GM18867 (cell line): ENCODE measurements at regions not wholly inside any gene's neighbourhood (a gene's known extent, or its start where the extent isn't known, plus 50 kb on each side); places are given as distances from the start of the nearest gene placed in this dataset.

Experiments
- ATAC-seq: cut with Tn5 transposase; IDR thresholded peaks from one replicate; pipeline ENCODE4 v1.9.1; 2021; ENCODE audit warnings: mild to moderate bottlenecking, moderate library complexity; ENCODE audit not compliant: unreplicated experiment

DNA sequence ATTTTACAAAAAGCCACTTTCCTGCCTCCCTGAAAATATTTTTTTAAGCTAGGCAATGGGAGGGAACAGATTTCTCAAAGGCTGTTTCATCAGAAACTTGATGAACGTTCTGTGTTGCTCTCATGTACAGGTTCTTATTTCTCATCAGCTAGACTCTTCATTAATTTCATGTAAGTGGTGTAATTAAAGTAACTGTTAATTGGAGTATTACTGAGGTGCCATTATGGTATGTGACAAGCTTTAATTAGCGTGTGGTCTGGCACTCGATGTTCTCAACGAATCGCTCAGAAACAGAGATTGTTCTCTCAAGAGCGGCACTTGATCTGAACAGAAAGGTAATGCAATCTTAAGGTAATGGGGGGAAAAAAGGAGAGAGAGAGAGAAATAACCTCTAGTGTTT lies 81.9 kb upstream of the MYCN start:
- ATAC-seq, result no peak

DNA sequence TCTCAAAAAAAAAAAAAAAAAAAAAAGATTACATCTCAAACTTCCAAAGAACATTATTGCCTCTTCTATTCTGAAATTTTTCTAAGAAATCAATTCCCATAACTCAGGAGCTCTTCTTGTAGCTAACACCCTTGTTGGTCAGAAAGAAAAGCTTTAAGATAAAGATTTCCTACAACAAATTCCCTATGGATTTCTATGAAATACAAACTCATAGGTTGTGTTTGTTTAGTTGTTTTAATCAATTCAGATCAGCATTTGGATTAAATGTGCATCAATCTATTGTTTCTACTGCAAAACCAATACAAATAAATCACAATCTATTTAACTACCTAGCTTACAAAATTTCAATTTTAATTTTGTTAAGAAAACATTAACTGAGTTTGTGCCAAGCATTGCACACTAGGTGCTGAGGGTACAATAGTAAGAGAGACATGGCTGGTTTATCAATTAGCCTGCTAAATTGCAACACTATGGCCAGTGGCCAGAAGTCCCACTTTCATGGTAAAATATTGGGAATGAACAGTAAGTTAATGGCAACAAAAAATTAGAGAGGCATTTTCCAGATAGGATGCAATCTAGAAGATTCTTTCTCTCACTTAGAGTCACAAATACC lies 80.2 kb upstream of the MYCN start:
- no peak for ATAC-seq

- ATAC-seq, result no peak
These were observed 79.6 kb upstream of the MYCN start for GRCh38 chr2:15860760-15861159.

GRCh38 chr2:15861172-15861822 lies 79.1 kb upstream of the MYCN start:
- ATAC-seq, result no peak

GRCh38 chr2:15861898-15862297 lies 78.5 kb upstream of the MYCN start:
- no peak for ATAC-seq

DNA sequence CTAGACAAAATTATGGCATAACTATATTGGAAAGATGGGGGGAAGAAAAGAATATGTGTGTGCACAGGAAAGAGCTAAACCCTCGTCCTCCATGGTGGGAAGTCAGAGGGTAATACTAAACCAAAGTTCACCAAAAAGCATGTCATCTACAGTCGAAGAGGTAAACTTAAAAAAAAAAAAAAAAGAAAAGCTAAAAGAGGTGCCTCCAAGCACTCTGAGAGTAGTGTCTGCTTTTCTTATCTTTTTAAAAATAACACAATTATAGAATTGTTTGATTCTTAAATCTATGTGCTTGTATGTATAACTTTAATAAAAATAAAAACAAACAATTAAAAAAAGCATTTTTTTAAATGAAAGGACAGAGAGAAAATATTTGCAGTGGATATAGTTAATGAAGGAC lies 77.3 kb upstream of the MYCN start:
- ATAC-seq, result no peak

- no peak for ATAC-seq
These were observed 76.7 kb upstream of the MYCN start for GRCh38 chr2:15863494-15864175.

- no peak for ATAC-seq
These were observed 76.1 kb upstream of the MYCN start for GRCh38 chr2:15864176-15864769.

- no peak for ATAC-seq
These were observed 74.4 kb upstream of the MYCN start for GRCh38 chr2:15865923-15866322.

GRCh38 chr2:15866563-15867193 lies 73.7 kb upstream of the MYCN start:
- no peak for ATAC-seq

GRCh38 chr2:15867194-15868171 lies 72.9 kb upstream of the MYCN start:
- ATAC-seq, result no peak

- ATAC-seq, result no peak
These were observed 72.2 kb upstream of the MYCN start for GRCh38 chr2:15868186-15868585.

GRCh38 chr2:15868704-15869103 lies 71.6 kb upstream of the MYCN start:
- ATAC-seq, result no peak

DNA sequence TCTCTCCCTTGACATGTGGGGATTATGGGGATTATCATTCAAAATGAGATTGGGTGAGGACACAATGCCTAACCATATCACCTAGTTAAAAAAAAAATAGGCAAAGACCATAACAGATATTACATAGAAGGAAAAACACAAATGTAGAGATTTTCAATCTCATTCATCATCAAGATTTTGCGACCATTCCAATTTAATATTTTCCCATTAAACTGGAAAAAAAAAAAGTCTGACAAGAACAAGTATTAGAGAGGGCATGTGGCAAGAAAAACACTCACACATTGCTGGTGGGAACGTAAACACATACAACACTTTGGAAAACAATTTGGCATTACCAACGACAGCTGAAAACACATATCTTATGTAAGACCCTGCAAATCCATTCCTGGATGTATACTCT lies 71.0 kb upstream of the MYCN start:
- no peak for ATAC-seq

DNA sequence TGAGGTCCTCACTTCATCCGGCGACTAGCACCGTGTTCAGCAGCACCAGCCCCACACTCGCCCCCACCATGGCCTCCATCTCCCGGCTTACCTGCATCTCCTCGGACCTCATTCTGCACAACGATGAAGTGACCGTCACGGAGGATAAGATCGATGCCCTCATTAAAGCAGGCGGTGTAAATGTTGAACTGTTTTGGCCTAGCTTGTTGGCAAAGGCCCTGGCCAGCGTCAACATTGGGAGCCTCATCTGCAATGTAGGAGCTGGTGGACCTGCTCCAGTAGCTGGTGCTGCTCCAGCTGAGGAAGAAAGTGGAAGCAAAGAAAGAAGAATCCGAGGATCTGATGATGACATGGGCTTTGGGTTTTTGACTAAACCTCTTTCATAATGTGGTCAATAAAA lies 70.5 kb upstream of the MYCN start:
- ATAC-seq, result no peak

GRCh38 chr2:15870565-15870964 lies 69.8 kb upstream of the MYCN start:
- ATAC-seq, result no peak

GRCh38 chr2:15871239-15871783 lies 69.0 kb upstream of the MYCN start:
- ATAC-seq, result no peak

DNA sequence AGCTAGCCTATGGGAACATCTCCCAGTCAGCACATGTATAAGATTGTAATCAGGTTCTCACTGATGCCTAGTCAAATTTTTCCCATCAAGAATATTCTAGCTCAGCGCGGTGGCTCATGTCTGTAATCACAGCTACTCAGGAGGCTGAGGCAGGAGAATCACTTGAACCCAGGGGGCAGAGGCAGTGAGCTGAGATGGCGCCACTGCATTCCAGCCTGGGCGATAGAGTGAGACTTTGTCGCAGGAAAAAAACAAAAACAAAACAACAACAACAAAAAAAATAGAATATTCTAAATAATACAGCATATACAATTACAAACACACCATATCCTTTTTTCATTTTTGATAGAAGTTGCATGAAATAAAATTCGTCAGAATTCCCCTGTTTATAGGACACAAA lies 67.5 kb upstream of the MYCN start:
- no peak for ATAC-seq

DNA sequence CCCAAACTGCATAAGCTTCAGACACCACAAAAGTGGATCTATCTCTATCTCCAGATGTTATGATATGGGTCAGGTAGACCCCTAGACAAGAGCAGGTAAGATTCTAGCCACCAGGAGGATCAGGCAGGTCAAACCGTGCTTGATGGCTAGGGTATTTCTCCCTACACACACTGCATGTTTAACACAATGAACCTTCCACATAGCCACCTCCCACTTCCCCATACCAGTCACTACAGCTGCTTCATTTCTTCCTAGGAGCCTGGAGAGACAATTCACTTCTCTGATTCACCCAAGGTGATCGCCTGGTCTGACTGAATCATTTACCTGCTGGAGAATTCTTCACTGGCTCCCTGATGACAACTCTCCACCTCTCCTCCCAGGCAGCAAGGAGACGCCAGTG lies 66.0 kb upstream of the MYCN start:
- no peak for ATAC-seq
